Cardiac muscle cell (in vitro differentiated cells and primary cell): ENCODE measurements at regions not wholly inside any gene's neighbourhood (a gene's known extent, or its start where the extent isn't known, plus 50 kb on each side); places are given as distances from the start of the nearest gene placed in this dataset.

Experiments used
- DNase-seq, 2 donors: peaks; one replicate each; pipeline versions ENCODE4 v3.0.0 to v3.0.0-alpha.2; 2010 to 2017; ENCODE audit warnings: low read depth in 1 of 2, low spot score in 1 of 2
- H3K27ac ChIP-seq: fragments of 200-600 bp; sonication (generic); 2 replicates; pipeline ENCODE4 v1.5.1; 2016
- H3K27me3 ChIP-seq: fragments of 200-600 bp; sonication (generic); 2 replicates; pipeline ENCODE4 v1.6.0; 2016; ENCODE audit warnings: control low read depth
- H3K36me3 ChIP-seq: fragments of 200-600 bp; sonication (generic); 2 replicates; pipeline ENCODE4 v1.5.1; 2016; ENCODE audit warnings: control low read depth
- H3K4me1 ChIP-seq: fragments of 200-600 bp; sonication (generic); 2 replicates; pipeline ENCODE4 v1.8.1; 2017; ENCODE audit warnings: low read depth, mild to moderate bottlenecking, mixed run types
- H3K4me3 ChIP-seq: fragments of 200-600 bp; sonication (generic); 2 replicates; pipeline ENCODE4 v1.5.1; 2016; ENCODE audit warnings: mild to moderate bottlenecking
- H3K9me3 ChIP-seq: fragments of 200-600 bp; sonication (generic); 2 replicates; pipeline ENCODE4 v1.5.1; 2017; ENCODE audit warnings: low read depth, mild to moderate bottlenecking, control low read depth
- CTCF ChIP-seq: IDR thresholded peaks from 2 replicates; pipeline ENCODE4 v1.5.1; 2012; ENCODE audit warnings: low read depth, mild to moderate bottlenecking, low read length

GRCh38 chr10:57962839-57963238, 304.9 kb downstream of the IPMK start:
- Histone ChIP-seq H3K9me3 (no peaks in the 10 kb centered on the region), H3K36me3 (no peaks in the 10 kb centered on the region), H3K4me1 (no peaks in the 10 kb centered on the region), H3K4me3 (no peak overlapping the region), H3K27ac (no peak overlapping the region), H3K27me3 (no peaks in the 10 kb centered on the region)
- TF ChIP-seq CTCF, result no peak
- DNase-seq, result peak in 1 of 2 donors; percentile 10

DNA sequence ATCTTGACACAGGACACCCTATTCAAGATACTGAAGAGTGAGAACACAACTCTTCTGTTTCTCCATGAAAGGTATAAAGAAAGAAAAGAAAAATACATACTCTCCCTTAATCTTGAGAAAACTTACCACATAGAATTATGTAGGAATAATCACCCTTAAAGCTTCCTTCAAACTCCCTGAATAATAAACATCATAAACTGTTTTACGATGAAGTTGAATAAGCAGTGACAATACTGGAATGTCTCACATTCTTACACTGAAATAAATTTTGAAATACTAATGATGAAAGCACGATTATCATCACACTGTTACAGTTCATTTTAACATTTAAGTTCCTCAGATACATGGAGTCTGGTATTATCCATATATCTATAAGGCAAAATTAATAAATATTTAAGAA, 306.2 kb downstream of the IPMK start:
- Histone ChIP-seq H3K4me1 (no peaks in the 10 kb centered on the region), H3K9me3 (no peaks in the 10 kb centered on the region), H3K4me3 (no peak overlapping the region), H3K36me3 (no peaks in the 10 kb centered on the region), H3K27me3 (no peaks in the 10 kb centered on the region), H3K27ac (no peak overlapping the region)
- TF ChIP-seq CTCF, result no peak
- no peak for DNase-seq

- no peak overlapping the region for H3K27ac ChIP-seq
- no peak overlapping the region for H3K4me3 ChIP-seq
- H3K4me1 ChIP-seq, result no peaks in the 10 kb centered on the region
- no peak for TF ChIP-seq CTCF
- no peaks in the 10 kb centered on the region for H3K36me3 ChIP-seq
- no peaks in the 10 kb centered on the region for H3K9me3 ChIP-seq
- H3K27me3 ChIP-seq, result no peaks in the 10 kb centered on the region
- DNase-seq, result no peak
Observed at GRCh38 chr10:57960406-57960805, 307.3 kb downstream of the IPMK start.

DNA sequence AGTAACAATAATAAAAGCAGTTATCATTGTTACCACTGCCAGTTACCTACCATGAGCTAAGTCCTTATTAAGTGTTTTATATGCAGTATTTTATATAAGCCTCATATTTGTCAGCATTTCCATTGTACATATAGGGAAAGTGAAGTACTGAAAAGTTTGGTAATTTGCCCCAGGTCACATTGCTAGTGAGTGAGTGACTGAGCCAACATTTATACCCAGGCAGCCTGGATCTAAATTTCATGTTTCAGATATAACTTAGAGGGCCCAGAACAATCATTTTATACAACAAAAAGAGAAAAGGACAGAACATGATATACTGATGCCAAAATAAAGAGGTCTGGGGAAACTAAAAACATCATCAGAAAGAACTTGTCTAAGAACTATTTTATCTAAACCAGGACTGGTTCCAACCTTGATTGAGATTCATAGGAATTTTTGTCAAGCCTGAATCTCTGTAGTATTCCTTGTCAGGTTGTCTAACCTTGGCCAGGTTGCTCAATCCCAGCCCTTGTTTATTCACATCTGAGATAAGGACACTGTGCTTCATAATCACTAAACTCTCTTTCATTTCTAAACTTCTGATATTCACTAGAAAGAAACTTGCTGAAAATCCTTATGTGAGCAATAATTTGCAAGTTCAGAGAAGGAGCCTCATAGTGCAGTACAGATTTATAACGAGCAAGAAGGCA, 308.2 kb downstream of the IPMK start:
- Histone ChIP-seq H3K27ac (no peak overlapping the region), H3K9me3 (no peaks in the 10 kb centered on the region), H3K4me1 (no peaks in the 10 kb centered on the region), H3K36me3 (no peaks in the 10 kb centered on the region), H3K4me3 (no peak overlapping the region), H3K27me3 (no peaks in the 10 kb centered on the region)
- TF ChIP-seq CTCF, result no peak
- DNase-seq, result no peak

GRCh38 chr10:57955076-57955475, 312.6 kb downstream of the IPMK start:
- no peak for TF ChIP-seq CTCF
- no peaks in the 10 kb centered on the region for H3K4me1 ChIP-seq
- no peaks in the 10 kb centered on the region for H3K27me3 ChIP-seq
- H3K27ac ChIP-seq, result no peak overlapping the region
- no peak overlapping the region for H3K4me3 ChIP-seq
- H3K9me3 ChIP-seq, result no peaks in the 10 kb centered on the region
- H3K36me3 ChIP-seq, result no peaks in the 10 kb centered on the region
- DNase-seq, result peak in 1 of 2 donors; percentile 6
